Stimulated activated naive CD8-positive, alpha-beta T cell treated with anti-CD3 and anti-CD28 coated beads, Interleukin-15, amount 100 ng/mL, for 72 hours (primary cell): ENCODE measurements at regions not wholly inside any gene's neighbourhood (a gene's known extent, or its start where the extent isn't known, plus 50 kb on each side); places are given as distances from the start of the nearest gene placed in this dataset.
"Not testable (repeated sequence)": the region's sequence is repeated elsewhere in the genome, so short reads cannot be mapped to it uniquely, and the experiment has no call there.

Experiments
- ATAC-seq: fragments of 150-1000 bp; cut with Tn5 transposase; 2 replicates; pipeline ENCODE4 v1.10.0; 2021; ENCODE audit warnings: mild to moderate bottlenecking, moderate library complexity
- DNase-seq, 2 donors: peaks; one replicate each; pipeline ENCODE4 v3.0.0; 2021 to 2022
- H3K27ac Mint-ChIP-seq, 2 donors: one replicate each; pipeline ENCODE4 v1.8.0; 2022; ENCODE audit warnings: mild to moderate bottlenecking in 2 of 2, mixed read lengths in 2 of 2, moderate library complexity in 2 of 2
- H3K27me3 Mint-ChIP-seq: one replicate; pipeline ENCODE4 v1.8.0; 2022; ENCODE audit warnings: mixed read lengths
- H3K4me1 Mint-ChIP-seq: one replicate; pipeline ENCODE4 v1.8.0; 2022; ENCODE audit warnings: mild to moderate bottlenecking, mixed read lengths
- H3K4me3 Mint-ChIP-seq, 2 donors: one replicate each; pipeline ENCODE4 v1.8.0; 2022; ENCODE audit warnings: mild to moderate bottlenecking in 2 of 2, mixed read lengths in 2 of 2, moderate library complexity in 1 of 2
- H3K9me3 Mint-ChIP-seq, 2 donors: one replicate each; pipeline ENCODE4 v1.8.0; 2022; ENCODE audit warnings: mixed read lengths in 2 of 2

DNA sequence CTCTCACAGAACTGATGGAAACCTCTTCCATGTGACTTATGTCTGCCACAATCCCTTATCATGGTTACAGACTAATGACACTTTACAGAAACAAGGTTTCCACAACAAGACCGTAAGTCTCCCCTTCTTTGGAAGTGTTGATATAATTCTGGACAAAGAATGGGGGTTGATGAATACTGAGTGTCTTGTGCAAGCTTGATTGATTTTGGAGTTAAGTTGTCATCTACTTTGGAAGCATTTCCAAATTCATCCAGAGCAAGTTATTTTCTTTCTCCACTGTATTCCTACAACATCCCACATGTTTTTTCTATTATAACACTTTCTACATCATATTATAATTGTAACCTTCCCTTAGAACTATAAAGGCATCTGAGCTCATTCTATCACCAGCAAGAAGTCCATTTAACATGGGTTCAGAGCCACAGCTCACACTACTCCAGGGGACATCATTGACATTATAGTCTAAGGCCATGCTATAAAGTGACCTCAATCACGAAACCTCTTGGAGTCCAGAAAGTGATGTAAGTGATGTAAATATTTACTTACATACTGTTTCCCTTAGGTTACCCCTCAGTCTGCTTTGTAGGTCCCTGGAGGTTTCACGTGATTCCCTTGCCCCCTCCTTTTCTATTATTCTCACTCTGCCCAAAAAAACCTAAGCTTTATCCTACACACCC lies 125.7 kb upstream of the PBX1 start:
- ATAC-seq, result no peak
- Mint-ChIP-seq H3K4me3 (no peak overlapping the region), H3K27ac (no peak overlapping the region), H3K9me3 (peaks cover 0 to 7% of the 10 kb centered on the region in 2 donors), H3K4me1 (no peaks in the 10 kb centered on the region), H3K27me3 (no peaks in the 10 kb centered on the region)
- no peak for DNase-seq

DNA sequence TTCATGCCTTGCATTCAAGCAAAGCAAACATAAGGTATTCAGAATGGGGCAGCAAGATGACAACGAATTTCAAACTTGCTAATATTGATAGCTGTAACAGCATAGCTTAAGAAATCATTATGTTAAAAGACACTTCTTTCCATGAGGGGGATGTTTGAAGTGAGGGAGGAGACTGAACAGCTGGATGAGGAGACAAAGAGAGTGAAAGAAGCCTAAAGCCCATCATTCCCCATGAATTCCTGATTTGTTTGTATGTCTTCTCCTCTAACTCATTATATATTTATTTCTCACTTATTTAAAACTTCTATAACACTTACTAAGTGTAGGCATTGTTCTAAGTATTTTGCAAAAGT lies 125.2 kb upstream of the PBX1 start:
- Mint-ChIP-seq H3K4me1 (no peaks in the 10 kb centered on the region), H3K9me3 (peaks cover 0 to 7% of the 10 kb centered on the region in 2 donors), H3K27ac (no peak overlapping the region), H3K27me3 (no peaks in the 10 kb centered on the region), H3K4me3 (no peak overlapping the region)
- no peak for DNase-seq
- no peak for ATAC-seq

DNA sequence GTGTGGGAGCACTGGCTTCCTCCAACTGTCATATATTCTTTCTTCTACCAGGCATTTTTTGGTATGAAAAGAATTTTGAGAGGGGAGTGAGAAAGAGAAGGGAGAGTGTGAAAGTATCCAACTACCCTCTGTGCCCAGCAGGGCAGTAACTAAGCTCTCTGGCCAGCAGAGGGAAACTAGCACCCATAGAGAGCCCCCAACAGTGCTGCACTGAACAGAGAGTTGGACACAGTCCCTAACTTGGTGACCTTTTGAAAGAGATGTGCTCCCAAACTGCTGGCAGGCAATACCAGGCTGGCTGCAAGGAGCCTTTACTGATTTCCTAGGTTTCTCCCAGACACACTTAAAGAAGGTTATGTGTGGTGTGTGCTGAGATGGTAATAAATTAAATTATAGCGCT lies 118.8 kb upstream of the PBX1 start:
- Mint-ChIP-seq H3K27me3 (no peaks in the 10 kb centered on the region), H3K9me3 (peaks cover 0 to 5% of the 10 kb centered on the region in 2 donors), H3K4me1 (no peaks in the 10 kb centered on the region), H3K27ac (no peak overlapping the region), H3K4me3 (no peak overlapping the region)
- DNase-seq (no peak), ATAC-seq (peak; percentile 40)

DNA sequence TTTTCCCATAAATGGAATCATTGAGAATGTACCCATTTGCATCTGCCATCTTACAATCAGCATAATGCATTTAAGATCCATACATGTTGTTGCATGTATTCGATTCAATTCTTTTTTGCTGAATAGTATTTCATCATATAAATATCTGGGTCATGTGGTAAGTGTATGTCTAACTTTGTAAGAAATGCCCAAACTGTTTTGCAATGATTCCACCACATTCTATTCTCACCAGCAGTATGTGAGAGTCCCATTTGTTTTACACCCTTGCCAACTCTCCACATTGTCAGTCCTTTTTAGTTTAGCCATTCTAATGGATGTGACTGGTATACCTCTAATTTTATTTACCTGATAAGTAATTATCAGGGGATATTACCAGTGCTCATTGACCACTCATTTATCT lies 115.8 kb upstream of the PBX1 start:
- no peaks in the 10 kb centered on the region for H3K27me3 Mint-ChIP-seq
- H3K4me1 Mint-ChIP-seq, result no peaks in the 10 kb centered on the region
- H3K9me3 Mint-ChIP-seq, result peaks cover under 1 to 13% of the 10 kb centered on the region in 2 donors
- ATAC-seq, result no peak
- no peak overlapping the region for H3K27ac Mint-ChIP-seq
- no peak overlapping the region for H3K4me3 Mint-ChIP-seq
- no peak for DNase-seq

DNA sequence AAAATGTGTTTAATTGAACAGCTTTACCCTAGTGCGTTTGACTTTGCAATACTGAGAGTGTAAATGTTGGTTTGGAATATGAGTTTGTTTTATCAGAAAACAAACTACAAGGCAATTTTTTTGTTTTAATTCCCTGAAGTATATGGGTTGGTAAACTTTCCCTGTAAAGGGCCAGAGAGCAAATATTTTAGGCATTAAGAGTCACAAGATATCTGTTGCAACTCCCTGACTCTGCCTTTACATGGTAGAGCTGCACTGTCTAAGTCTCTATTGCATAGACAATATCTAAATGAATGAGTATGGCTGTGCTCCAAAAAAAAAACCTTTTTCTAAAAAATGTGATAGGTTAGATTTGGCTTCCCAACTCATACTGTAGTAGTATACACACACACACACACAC lies 115.1 kb upstream of the PBX1 start:
- Mint-ChIP-seq H3K4me3 (no peak overlapping the region), H3K9me3 (peaks cover 8 to 13% of the 10 kb centered on the region in 2 donors), H3K27ac (no peak overlapping the region), H3K4me1 (no peaks in the 10 kb centered on the region), H3K27me3 (no peaks in the 10 kb centered on the region)
- no peak for ATAC-seq
- DNase-seq, result no peak

DNA sequence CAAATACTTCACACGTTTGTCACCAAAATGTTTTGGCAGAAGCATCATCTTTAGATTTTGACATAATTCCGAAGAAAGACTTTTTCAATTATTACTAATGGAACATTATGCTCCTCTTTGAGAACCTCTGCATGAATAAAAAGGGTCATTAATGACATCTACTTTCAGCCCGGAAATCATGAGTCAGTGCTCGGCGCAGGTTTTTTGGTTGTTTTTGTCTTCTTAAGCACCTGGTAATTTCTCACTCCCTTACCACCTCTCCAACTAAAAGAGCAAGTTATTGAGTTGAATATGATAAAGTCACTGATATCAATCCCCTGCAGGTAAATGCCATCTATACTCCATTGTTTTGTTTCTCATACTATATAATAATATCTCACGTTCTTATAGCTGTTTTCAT lies 113.0 kb upstream of the PBX1 start:
- no peaks in the 10 kb centered on the region for H3K4me1 Mint-ChIP-seq
- no peaks in the 10 kb centered on the region for H3K27me3 Mint-ChIP-seq
- no peak for DNase-seq
- no peak for ATAC-seq
- no peak overlapping the region for H3K27ac Mint-ChIP-seq
- H3K4me3 Mint-ChIP-seq, result no peak overlapping the region
- H3K9me3 Mint-ChIP-seq, result peaks cover 11 to 16% of the 10 kb centered on the region in 2 donors

DNA sequence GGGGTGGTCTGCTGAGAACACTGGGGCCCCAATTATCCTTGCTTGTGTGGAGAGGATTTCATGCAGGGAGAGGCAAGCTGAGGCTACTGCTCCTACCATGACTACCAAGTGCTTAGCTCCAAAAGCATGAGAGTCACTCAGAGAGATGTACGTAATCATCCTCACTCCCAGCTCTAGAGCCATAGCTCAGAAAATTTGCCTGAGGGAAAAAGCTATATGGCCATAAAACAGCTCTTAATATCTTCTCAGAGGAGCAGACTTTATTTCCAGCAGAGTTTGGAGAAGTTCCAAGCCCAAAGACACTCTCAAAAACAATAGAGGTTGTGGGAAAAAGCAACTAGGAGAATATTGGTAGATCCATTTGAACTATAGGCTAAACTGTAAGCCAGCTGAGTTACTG lies 106.4 kb upstream of the PBX1 start:
- Mint-ChIP-seq H3K4me1 (no peaks in the 10 kb centered on the region), H3K9me3 (peaks cover 25 to 39% of the 10 kb centered on the region in 2 donors), H3K27ac (no peak overlapping the region), H3K4me3 (no peak overlapping the region), H3K27me3 (no peaks in the 10 kb centered on the region)
- ATAC-seq, result no peak
- DNase-seq, result no peak

DNA sequence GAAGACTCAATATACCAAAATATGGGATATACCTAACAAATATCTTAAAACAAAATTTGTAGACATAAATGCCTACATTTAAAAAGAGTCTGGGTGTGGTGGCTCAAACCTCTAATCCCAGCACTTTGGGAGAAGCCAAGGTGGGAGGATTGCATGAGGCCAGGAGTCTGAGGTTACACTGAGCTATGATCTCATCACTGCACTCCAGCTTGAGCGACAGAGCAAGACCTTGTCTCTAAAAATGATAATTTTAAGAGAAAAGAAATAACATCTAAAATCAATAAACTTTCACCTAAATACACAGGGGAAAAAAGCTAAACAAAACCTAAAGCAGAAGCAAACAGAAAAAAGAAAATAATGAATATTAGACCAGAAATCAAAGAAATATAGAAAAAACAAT lies 102.7 kb upstream of the PBX1 start:
- no peak overlapping the region for H3K27ac Mint-ChIP-seq
- DNase-seq, result no peak
- H3K4me3 Mint-ChIP-seq, result no peak overlapping the region
- H3K4me1 Mint-ChIP-seq, result no peaks in the 10 kb centered on the region
- H3K27me3 Mint-ChIP-seq, result no peaks in the 10 kb centered on the region
- ATAC-seq, result no peak
- peaks cover 17 to 22% of the 10 kb centered on the region in 2 donors for H3K9me3 Mint-ChIP-seq

DNA sequence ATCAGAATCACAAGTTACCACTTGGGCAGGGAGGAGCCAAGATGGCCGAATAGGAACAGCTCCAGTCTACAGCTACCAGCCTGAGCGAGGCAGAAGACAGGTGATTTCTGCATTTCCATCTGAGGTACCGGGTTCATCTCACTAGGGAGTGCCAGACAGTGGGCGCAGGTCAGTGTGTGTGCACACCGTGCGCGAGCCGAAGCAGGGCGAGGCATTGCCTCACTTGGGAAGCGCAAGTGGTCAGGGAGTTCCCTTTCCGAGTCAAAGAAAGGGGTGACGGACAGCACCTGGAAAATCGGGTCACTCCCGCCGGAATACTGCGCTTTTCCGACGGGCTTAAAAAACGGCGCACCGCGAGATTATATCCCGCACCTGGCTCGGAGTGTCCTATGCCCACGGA lies 99.8 kb upstream of the PBX1 start:
- H3K27me3 Mint-ChIP-seq, ATAC-seq, H3K27ac Mint-ChIP-seq, DNase-seq, H3K4me3 Mint-ChIP-seq, H3K4me1 Mint-ChIP-seq: not testable (repeated sequence)
- H3K9me3 Mint-ChIP-seq, result peaks cover 8 to 10% of the 10 kb centered on the region in 2 donors

DNA sequence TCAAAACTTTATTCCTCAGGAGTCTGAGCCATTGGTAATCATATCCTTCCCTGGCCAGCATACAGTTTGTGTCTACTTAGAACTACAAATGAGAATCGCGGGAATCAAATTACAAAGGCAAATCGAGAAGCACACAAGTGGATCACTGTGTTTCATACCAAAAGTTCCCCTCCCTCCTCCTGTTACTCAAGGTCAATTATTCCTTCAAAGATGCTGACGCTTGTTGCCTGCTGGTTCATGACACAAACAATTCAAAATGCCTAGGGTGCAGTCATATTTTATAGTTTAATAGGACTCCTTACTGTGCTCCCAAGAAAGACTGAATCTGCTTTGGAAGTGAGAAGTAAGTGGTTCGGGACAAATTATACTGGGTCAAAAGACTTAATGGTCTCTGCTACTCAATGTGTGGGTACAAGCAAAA lies 93.0 kb upstream of the PBX1 start:
- ATAC-seq (no peak), DNase-seq (no peak)
- Mint-ChIP-seq H3K4me1 (no peaks in the 10 kb centered on the region), H3K9me3 (peaks cover 12 to 19% of the 10 kb centered on the region in 2 donors), H3K27me3 (no peaks in the 10 kb centered on the region), H3K4me3 (no peak overlapping the region), H3K27ac (no peak overlapping the region)

DNA sequence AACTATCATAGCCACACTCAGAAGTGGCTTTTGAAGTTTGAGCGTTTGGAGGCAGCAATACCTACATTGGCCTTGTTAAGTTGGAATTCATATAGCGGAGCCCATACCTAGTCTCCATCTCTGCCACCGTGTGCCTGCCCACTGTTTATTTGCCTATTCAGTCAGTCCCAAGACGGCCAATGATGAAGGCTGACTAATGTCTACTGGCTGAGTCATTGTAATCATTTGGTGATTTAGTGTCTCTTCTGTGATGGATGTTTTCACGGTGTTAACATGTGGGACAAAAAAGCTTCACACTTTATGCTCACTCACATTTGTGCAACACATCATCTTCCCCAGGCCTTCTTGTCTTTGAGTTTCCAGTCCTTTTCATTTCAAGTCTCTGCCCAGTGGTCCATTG lies 92.6 kb upstream of the PBX1 start:
- no peak overlapping the region for H3K4me3 Mint-ChIP-seq
- peaks cover 14 to 19% of the 10 kb centered on the region in 2 donors for H3K9me3 Mint-ChIP-seq
- ATAC-seq, result no peak
- H3K27ac Mint-ChIP-seq, result no peak overlapping the region
- no peaks in the 10 kb centered on the region for H3K27me3 Mint-ChIP-seq
- H3K4me1 Mint-ChIP-seq, result no peaks in the 10 kb centered on the region
- no peak for DNase-seq

DNA sequence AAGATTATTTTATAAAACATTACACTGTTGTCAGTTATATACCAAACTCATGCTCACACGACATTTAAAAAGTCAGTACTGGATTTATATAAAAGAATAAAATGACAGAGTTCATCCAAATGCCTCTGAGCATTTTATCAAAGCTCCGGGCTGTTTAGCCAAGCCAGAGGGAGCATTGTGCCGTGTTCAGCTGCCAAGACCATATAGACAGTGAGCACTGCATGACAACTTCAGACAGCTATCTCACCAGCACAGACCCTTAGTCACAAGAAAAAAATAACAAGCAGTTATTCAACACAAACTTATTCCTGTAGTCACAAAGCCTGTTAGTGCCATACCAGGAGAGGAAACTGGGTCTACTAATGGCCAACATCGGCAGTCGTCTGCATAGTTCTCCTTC lies 88.0 kb upstream of the PBX1 start:
- no peak overlapping the region for H3K4me3 Mint-ChIP-seq

DNA sequence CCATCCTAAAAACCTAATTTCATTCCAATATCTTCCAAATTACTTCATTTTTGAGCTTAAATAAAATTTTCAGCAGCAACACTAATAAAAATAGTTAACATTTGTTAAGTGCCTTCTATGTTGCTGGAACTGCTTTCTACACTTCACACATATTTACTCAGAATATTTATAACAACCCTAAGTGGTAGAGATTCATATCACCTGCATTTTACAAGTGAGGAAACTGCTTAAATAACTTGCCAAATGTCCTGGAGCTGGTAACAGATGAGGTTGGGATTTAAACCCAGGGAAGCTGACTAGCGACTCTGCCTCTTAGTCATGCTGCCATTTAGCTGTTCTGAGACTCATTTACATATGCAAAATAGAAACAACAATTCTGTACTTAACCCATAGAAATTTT lies 86.1 kb upstream of the PBX1 start:
- DNase-seq (no peak), ATAC-seq (no peak)
- no peak overlapping the region for H3K4me3 Mint-ChIP-seq
- H3K27ac Mint-ChIP-seq, result no peak overlapping the region
- H3K9me3 Mint-ChIP-seq, result peaks cover 19 to 20% of the 10 kb centered on the region in 2 donors
- no peaks in the 10 kb centered on the region for H3K4me1 Mint-ChIP-seq
- H3K27me3 Mint-ChIP-seq, result no peaks in the 10 kb centered on the region

More for the DNA sequence above, 88.0 kb upstream of the PBX1 start:
- DNase-seq (no peak), ATAC-seq (no peak)
- Mint-ChIP-seq H3K27ac (no peak overlapping the region), H3K27me3 (no peaks in the 10 kb centered on the region), H3K4me1 (no peaks in the 10 kb centered on the region), H3K9me3 (peaks cover 19 to 20% of the 10 kb centered on the region in 2 donors)

DNA sequence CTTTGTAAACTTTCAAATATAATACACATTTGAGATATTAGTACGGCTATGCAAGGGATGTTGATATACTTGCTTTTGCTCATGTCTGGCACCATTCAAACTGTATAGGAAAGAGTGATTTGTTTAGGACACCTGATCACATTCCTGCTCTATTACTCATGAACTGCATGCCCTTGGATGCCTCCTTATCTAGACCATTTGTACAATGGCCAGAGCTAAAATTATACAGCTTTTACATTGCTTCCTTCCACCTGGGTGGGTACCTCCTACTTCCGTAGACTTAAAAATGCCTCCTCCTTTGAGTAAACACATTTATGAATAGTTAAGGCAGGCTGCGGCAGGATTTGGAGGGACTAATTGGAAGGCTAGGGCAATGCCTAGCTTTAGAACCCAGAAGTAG lies 85.4 kb upstream of the PBX1 start:
- ATAC-seq, result no peak
- no peaks in the 10 kb centered on the region for H3K4me1 Mint-ChIP-seq
- H3K27ac Mint-ChIP-seq, result no peak overlapping the region
- no peak for DNase-seq
- peaks cover 19 to 20% of the 10 kb centered on the region in 2 donors for H3K9me3 Mint-ChIP-seq
- H3K27me3 Mint-ChIP-seq, result no peaks in the 10 kb centered on the region
- no peak overlapping the region for H3K4me3 Mint-ChIP-seq

DNA sequence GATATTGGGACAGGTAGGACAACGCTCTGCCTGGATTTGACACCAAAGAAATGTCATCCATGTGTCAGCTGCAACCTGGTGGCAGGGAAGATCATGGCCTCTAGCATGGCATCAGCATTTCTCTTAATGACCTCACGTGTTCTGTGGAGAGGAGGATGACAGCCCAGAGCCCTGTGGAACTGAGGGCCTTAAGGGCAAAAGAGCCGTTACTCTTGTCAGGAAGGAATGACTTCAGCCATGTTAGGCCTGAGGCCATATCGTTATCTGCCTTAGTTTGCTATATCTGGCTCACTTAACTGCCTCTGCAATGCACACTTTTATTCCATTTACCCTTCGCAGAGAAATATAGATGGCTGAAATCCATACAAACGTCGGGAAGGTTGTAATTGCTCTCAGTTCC lies 83.2 kb upstream of the PBX1 start:
- H3K9me3 Mint-ChIP-seq, result peaks cover 0 to 9% of the 10 kb centered on the region in 2 donors
- ATAC-seq (no peak), DNase-seq (no peak)
- H3K27ac Mint-ChIP-seq, result no peak overlapping the region
- H3K27me3 Mint-ChIP-seq, result no peaks in the 10 kb centered on the region
- H3K4me1 Mint-ChIP-seq, result no peaks in the 10 kb centered on the region
- no peak overlapping the region for H3K4me3 Mint-ChIP-seq

DNA sequence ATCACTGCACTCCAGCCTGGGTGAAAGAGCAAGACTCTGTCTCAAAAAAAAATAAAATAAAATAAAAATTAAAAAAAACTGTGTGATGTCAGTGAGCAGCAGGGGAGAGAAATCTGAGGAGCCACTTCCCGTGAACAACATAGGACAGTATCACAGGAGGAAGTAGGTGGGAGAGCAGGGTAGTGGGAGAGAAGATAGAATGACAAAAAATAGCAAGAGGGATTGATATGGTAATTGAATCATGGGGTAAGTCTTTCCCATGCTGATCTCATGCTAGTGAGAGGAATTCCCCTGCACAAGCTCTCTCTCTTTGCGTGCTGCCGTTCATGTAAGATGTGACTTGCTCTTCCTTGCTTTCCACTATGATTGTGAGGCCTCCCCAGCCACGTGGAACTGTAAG lies 81.6 kb upstream of the PBX1 start:
- ATAC-seq (no peak), DNase-seq (no peak)
- Mint-ChIP-seq H3K4me3 (no peak overlapping the region), H3K27ac (no peak overlapping the region), H3K9me3 (peaks cover 0 to 5% of the 10 kb centered on the region in 2 donors), H3K4me1 (no peaks in the 10 kb centered on the region), H3K27me3 (no peaks in the 10 kb centered on the region)

DNA sequence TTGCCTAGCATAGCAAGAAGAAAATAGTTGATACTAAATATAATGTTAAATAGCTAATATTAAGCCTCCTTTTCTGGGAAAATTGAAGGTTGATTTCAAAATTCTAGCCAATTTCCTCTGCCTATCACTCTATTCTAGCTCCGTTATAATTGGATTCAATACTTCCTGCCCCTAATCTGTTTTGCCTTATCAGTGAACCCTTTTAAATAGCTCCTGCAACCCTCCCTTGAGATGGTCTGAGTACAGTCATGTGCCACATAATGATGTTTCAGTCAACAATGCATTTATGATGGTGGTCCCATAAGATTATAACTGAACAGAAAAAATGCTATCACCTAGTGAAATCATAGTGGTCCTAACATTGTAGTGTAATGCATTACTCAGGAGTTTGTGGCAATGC lies 79.7 kb upstream of the PBX1 start:
- peaks cover 0 to 5% of the 10 kb centered on the region in 2 donors for H3K9me3 Mint-ChIP-seq
- ATAC-seq (no peak), DNase-seq (no peak)
- no peaks in the 10 kb centered on the region for H3K4me1 Mint-ChIP-seq
- H3K27ac Mint-ChIP-seq, result no peak overlapping the region
- no peak overlapping the region for H3K4me3 Mint-ChIP-seq
- no peaks in the 10 kb centered on the region for H3K27me3 Mint-ChIP-seq
